OCI-LY3 (cell line): ENCODE measurements at regions not wholly inside any gene's neighbourhood (a gene's known extent, or its start where the extent isn't known, plus 50 kb on each side); places are given as distances from the start of the nearest gene placed in this dataset.

Source experiments
- H2AFZ ChIP-seq: fragments of 200-600, 300-600 bp; shearing (Covaris generic); 2 replicates; pipeline ENCODE4 v1.6.0; 2014; ENCODE audit warnings: antibody characterized with exemption, low read depth, low read length
- H3K27ac ChIP-seq: fragments of 200-600, 300-600 bp; sonication (generic); 2 replicates; pipeline ENCODE4 v1.5.1; 2014; ENCODE audit warnings: mild to moderate bottlenecking, low read length, moderate library complexity, mixed read lengths
- H3K27me3 ChIP-seq: fragments of 200-600, 300-600 bp; sonication (generic); 2 replicates; pipeline ENCODE4 v1.6.1; 2014; ENCODE audit warnings: low read depth, low read length, mixed read lengths
- H3K36me3 ChIP-seq: fragments of 200-600, 300-600 bp; sonication (generic); replicated peaks from 2 replicates; pipeline ENCODE3; 2014; ENCODE audit warnings: low read depth, low read length, mixed read lengths
- H3K4me1 ChIP-seq: fragments of 300-600, 200-600 bp; sonication (generic); 2 replicates; pipeline ENCODE4 v1.6.1; 2014; ENCODE audit warnings: low read length, mixed read lengths
- H3K4me2 ChIP-seq: fragments of 200-600, 300-600 bp; sonication (generic); 2 replicates; pipeline ENCODE4 v1.6.1; 2014; ENCODE audit warnings: low read length, mixed read lengths
- H3K4me3 ChIP-seq: fragments of 300-600, 200-600 bp; sonication (generic); 2 replicates; pipeline ENCODE4 v1.5.1; 2014; ENCODE audit warnings: antibody characterized with exemption, mild to moderate bottlenecking, low read length, moderate library complexity
- H3K79me2 ChIP-seq: fragments of 300-600, 200-600 bp; shearing (Covaris generic); 2 replicates; pipeline ENCODE4 v1.6.1; 2014; ENCODE audit warnings: mild to moderate bottlenecking, low read length, mixed read lengths
- H3K9ac ChIP-seq: fragments of 300-600, 200-600 bp; shearing (Covaris generic); 2 replicates; pipeline ENCODE4 v1.6.0; 2014; ENCODE audit warnings: mild to moderate bottlenecking, low read length, moderate library complexity
- H3K9me3 ChIP-seq: fragments of 200-600, 300-600 bp; shearing (Covaris generic); 2 replicates; pipeline ENCODE4 v1.6.1; 2014; ENCODE audit warnings: low read length, mixed read lengths; ENCODE audit not compliant: insufficient read depth
- H4K20me1 ChIP-seq: fragments of 200-600, 300-600 bp; sonication (generic); 2 replicates; pipeline ENCODE4 v1.6.1; 2016; ENCODE audit warnings: low read length, mixed read lengths; ENCODE audit not compliant: insufficient read depth
- CTCF ChIP-seq: fragments of 200-600, 300-600 bp; sonication (generic); IDR thresholded peaks from 2 replicates; pipeline ENCODE4 v1.5.1; 2014; ENCODE audit warnings: antibody characterized with exemption, low read length, low read depth
- EZH2phosphoT487 ChIP-seq: fragments of 200-600 bp; shearing (Covaris generic); IDR thresholded peaks from 2 replicates; pipeline ENCODE4 v1.6.1; 2018; ENCODE audit warnings: antibody characterized with exemption, mixed run types, low read depth

- Histone ChIP-seq H3K27ac (no peak overlapping the region), H3K4me2 (no peak overlapping the region), H2AFZ (no peak overlapping the region), H3K79me2 (no peaks in the 10 kb centered on the region), H3K9me3 (no peaks in the 10 kb centered on the region), H3K36me3 (no peaks in the 10 kb centered on the region), H3K4me3 (no peak overlapping the region), H3K4me1 (no peaks in the 10 kb centered on the region), H3K27me3 (0 out of 2 replicates have a peak, but pooled peaks cover 2% of the 10 kb centered on the region), H3K9ac (no peak overlapping the region), H4K20me1 (no peaks in the 10 kb centered on the region)
- TF ChIP-seq CTCF (no peak), EZH2phosphoT487 (no peak)
Measured at GRCh38 chr11:111019871-111020670, 225.5 kb upstream of the POU2AF2 start.

- Histone ChIP-seq H3K4me1 (no peaks in the 10 kb centered on the region), H4K20me1 (no peaks in the 10 kb centered on the region), H3K9ac (no peak overlapping the region), H3K27ac (no peak overlapping the region), H3K4me2 (no peak overlapping the region), H3K36me3 (no peaks in the 10 kb centered on the region), H2AFZ (no peak overlapping the region), H3K27me3 (0 out of 2 replicates have a peak, but pooled peaks cover 2% of the 10 kb centered on the region), H3K9me3 (no peaks in the 10 kb centered on the region), H3K4me3 (no peak overlapping the region), H3K79me2 (no peaks in the 10 kb centered on the region)
- no peak for TF ChIP-seq CTCF
- no peak for TF ChIP-seq EZH2phosphoT487
Measured at GRCh38 chr11:111019451-111019850, 226.1 kb upstream of the POU2AF2 start.

GRCh38 chr11:111018566-111018965 is 227.0 kb upstream of the POU2AF2 start:
- no peak overlapping the region for H3K4me3 ChIP-seq
- H3K4me1 ChIP-seq: no peaks in the 10 kb centered on the region
- no peaks in the 10 kb centered on the region for H4K20me1 ChIP-seq
- H3K27me3 ChIP-seq: no peaks in the 10 kb centered on the region
- no peak for TF ChIP-seq EZH2phosphoT487
- TF ChIP-seq CTCF: no peak
- no peaks in the 10 kb centered on the region for H3K9me3 ChIP-seq
- no peak overlapping the region for H2AFZ ChIP-seq
- H3K9ac ChIP-seq: no peak overlapping the region
- H3K36me3 ChIP-seq: no peaks in the 10 kb centered on the region
- H3K79me2 ChIP-seq: no peaks in the 10 kb centered on the region
- H3K4me2 ChIP-seq: no peak overlapping the region
- H3K27ac ChIP-seq: no peak overlapping the region

DNA sequence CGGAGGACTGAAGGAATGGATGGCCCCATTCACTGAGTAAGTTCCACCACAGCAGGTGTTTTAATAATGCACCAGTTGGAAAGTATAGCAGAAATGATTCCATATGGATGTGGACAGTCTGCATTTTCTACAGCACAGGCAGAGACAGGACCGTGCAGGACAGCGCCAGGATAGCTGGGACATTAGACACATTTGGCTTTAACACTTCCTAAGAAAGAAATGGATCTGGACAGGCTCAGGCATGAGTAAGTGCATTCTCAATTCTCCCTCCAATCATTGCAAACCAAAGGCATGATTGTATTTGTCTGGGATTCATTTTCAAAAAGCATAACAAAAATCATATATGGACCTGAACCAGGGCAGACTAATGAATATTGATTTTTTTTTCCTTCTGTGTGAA is 233.0 kb upstream of the POU2AF2 start:
- H3K9me3 ChIP-seq: no peaks in the 10 kb centered on the region
- H3K79me2 ChIP-seq: no peaks in the 10 kb centered on the region
- H3K27ac ChIP-seq: no peak overlapping the region
- no peak overlapping the region for H2AFZ ChIP-seq
- H3K4me3 ChIP-seq: no peak overlapping the region
- no peaks in the 10 kb centered on the region for H3K36me3 ChIP-seq
- no peak overlapping the region for H3K4me2 ChIP-seq
- H4K20me1 ChIP-seq: no peaks in the 10 kb centered on the region
- no peak for TF ChIP-seq CTCF
- TF ChIP-seq EZH2phosphoT487: no peak
- H3K4me1 ChIP-seq: no peaks in the 10 kb centered on the region
- no peaks in the 10 kb centered on the region; the same call in 1 of the 2 replicates for H3K27me3 ChIP-seq
- H3K9ac ChIP-seq: no peak overlapping the region
